HL-60 (cell line): ENCODE measurements at regions not wholly inside any gene's neighbourhood (a gene's known extent, or its start where the extent isn't known, plus 50 kb on each side); places are given as distances from the start of the nearest gene placed in this dataset.

Experiments
- CTCF ChIP-seq: IDR thresholded peaks from one replicate; pipeline ENCODE4 v1.5.1; 2011; ENCODE audit warnings: low read length, control low read depth, inconsistent platforms; ENCODE audit not compliant: insufficient read depth
- GABPA ChIP-seq: IDR thresholded peaks from 2 replicates; pipeline ENCODE4 v1.6.1; 2012; ENCODE audit warnings: low read depth
- POLR2AphosphoS5 ChIP-seq: IDR thresholded peaks from 2 replicates; pipeline ENCODE4 v1.6.1; 2012; ENCODE audit warnings: low read depth
- REST ChIP-seq: IDR thresholded peaks from 2 replicates; pipeline ENCODE4 v1.6.1; 2012; ENCODE audit warnings: low read depth; ENCODE audit not compliant: insufficient replicate concordance
- SPI1 ChIP-seq: IDR thresholded peaks from 2 replicates; pipeline ENCODE4 v1.6.1; 2012; ENCODE audit warnings: low read depth, mild to moderate bottlenecking, borderline replicate concordance

- no peak for TF ChIP-seq CTCF
- no peak for TF ChIP-seq POLR2AphosphoS5
- no peak for TF ChIP-seq REST
- no peak for TF ChIP-seq GABPA
- TF ChIP-seq SPI1, result no peak
These were observed 101.6 kb downstream of the CCT6B start for GRCh38 chr17:34859652-34860051.
